GM12891 (cell line): ENCODE measurements at regions not wholly inside any gene's neighbourhood (a gene's known extent, or its start where the extent isn't known, plus 50 kb on each side); places are given as distances from the start of the nearest gene placed in this dataset.

ENCODE experiments used
- DNase-seq: peaks from one replicate; pipeline ENCODE4 v3.0.0; 2011; ENCODE audit warnings: low spot score; ENCODE audit not compliant: insufficient read length
- FAIRE-seq: peaks from 2 replicates; lab custom pipeline; 2011; peaks lifted over from hg19 to GRCh38; lab: Jason Lieb, UNC
- PAX5 ChIP-seq: IDR thresholded peaks from 2 replicates; pipeline ENCODE4 v1.6.1; 2011; ENCODE audit warnings: low read length, moderate library complexity, mild to moderate bottlenecking; ENCODE audit not compliant: insufficient read depth, severe bottlenecking
- POLR2A ChIP-seq: IDR thresholded peaks from 2 replicates; pipeline ENCODE4 v1.6.1; 2011; ENCODE audit warnings: low read depth, low read length, control low read depth
- POLR2AphosphoS5 ChIP-seq: IDR thresholded peaks from 2 replicates; pipeline ENCODE4 v1.6.1; 2011; ENCODE audit warnings: low read depth, low read length, control low read depth
- POU2F2 ChIP-seq: IDR thresholded peaks from 2 replicates; pipeline ENCODE4 v1.6.1; 2011; ENCODE audit warnings: low read depth, mild to moderate bottlenecking, control low read depth, low read length, moderate library complexity
- SPI1 ChIP-seq: IDR thresholded peaks from 2 replicates; pipeline ENCODE4 v1.6.1; 2011; ENCODE audit warnings: low read depth, low read length, control low read depth
- TAF1 ChIP-seq: IDR thresholded peaks from 2 replicates; pipeline ENCODE4 v1.6.1; 2011; ENCODE audit warnings: low read depth, low read length, control low read depth

DNA sequence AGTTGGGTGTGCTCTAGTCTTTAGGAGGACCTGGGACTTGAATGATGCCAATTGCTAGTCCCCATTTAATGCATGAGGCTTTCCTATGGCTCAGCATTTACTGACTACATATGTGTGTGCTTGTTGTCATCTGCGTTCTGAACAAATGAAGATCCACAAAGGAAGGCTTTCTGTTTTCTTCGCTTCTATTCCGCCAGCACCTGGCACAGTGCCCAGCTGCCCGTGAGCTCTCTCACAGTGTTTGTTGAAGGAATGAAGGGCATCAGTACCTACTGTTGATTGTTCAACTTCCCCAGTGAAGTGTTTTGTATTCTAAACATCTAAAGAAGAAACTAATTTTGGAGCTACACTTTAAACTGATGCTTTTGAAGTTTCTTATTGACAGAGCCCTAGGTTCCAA is 122.4 kb upstream of the LINC00305 start:
- no peak for TF ChIP-seq POU2F2
- TF ChIP-seq TAF1, result no peak
- TF ChIP-seq PAX5, result no peak
- no peak for TF ChIP-seq SPI1
- no peak for TF ChIP-seq POLR2AphosphoS5
- no peak for FAIRE-seq
- DNase-seq, result no peak

DNA sequence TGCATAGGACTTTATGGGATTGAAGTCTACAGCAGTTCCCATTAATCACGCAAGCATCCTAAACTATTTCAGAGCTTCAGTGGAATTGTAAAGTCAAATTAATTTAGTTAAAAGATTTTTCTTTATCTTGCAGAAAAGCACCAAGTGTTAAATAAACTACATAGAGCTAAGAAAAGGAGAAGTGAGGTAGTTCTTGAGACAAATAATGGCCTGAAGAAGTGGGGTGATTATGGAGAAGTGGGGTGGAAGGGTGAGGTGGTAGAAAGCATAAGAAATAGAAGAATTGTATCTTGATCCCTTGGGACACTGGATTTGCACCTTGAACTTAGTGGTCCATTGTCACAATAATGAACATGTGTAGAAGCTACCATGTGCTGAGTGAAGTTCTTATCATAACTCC is 121.7 kb upstream of the LINC00305 start:
- TF ChIP-seq TAF1 (no peak), POLR2AphosphoS5 (no peak)
- FAIRE-seq (no peak), DNase-seq (no peak)

- FAIRE-seq (no peak), DNase-seq (no peak)
- TF ChIP-seq TAF1 (no peak), SPI1 (no peak), POLR2AphosphoS5 (no peak)
Observed at GRCh38 chr18:64270121-64270520, 121.2 kb upstream of the LINC00305 start.

DNA sequence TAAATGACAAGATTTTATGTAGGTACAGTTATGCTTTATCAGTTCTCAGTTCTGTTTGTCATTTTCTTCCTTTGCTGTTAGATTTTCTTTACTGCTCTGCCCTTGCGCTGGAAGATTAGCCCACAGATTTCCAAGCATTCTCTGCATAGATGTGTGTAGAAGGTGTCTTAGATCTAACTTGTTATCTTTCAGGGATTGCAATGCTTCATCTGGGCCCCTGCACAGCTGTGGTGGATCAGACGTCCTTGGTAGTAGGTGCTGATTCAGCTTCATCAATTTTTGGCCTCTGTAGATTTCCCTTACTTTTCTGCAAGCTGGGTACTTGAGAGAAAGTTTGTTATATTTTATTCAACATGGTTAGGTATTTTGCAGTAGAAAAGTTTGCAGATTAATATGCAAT is 115.3 kb upstream of the LINC00305 start:
- DNase-seq (no peak), FAIRE-seq (no peak)
- TF ChIP-seq POLR2AphosphoS5 (no peak), POLR2A (no peak), TAF1 (no peak), PAX5 (no peak), SPI1 (no peak), POU2F2 (no peak)

DNA sequence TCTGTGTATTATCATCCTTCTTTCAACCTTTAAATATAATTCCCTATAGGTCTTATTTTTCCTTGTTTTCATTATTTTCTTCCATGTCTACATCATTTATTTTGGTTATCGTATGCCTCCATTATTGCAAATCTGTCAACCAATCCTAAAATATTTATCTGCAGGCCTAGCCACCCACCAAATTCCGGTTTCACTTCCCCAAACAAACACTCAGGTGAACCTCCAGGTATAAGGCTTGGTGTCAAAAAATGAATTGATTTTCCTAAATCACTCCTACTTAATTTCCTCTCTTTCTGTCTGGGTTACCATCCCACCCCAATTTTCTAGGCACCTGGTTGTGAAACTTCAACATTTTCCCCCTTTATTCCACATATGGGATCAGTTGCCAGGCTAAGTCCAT is 111.9 kb upstream of the LINC00305 start:
- TF ChIP-seq POLR2A (no peak), SPI1 (peak; percentile 76)
- FAIRE-seq (no peak), DNase-seq (no peak)

DNA sequence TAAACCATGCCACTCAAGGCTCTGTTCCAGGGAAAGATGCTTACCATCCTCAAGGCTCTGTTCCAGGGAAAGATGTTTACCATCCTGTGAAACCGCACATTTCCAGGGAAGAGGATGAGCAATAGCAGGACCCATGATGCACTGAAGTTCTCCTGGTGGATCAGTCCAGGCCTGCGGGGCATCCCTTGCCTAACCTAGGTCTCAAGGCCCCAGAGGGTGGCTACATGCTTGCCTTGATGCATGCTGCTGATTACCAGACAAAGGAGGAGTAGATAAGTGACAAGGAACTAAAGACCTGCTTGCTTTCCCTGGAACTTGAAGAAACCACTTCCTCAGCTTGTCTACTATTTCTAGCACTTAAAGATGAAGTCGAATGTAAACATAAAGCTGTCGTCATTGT is 111.0 kb upstream of the LINC00305 start:
- no peak for DNase-seq

DNA sequence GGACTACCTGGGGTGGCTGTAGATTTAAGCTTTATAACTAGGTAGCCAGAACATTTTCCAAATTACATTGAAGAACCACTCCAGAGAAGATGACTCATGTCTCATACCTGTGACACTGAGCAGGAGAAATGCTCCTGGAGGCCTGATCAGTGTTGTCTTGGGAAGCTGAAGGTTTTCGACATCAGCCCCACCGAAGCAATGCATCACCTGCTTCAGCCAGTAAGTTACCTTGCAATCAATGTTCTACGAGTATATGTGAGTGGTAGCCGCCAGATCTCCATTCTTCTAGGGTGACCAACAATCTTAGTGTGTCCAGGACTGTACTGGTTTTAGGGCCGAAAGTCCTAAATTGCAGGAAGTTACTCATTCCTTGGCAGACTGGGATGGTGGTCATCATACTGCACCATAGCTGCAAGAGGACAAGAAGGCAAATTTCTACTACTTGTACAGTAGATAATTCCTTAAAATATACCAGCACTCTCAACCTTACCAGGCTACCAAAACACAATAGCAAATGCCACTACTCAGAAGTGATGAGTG is 109.3 kb upstream of the LINC00305 start:
- TF ChIP-seq TAF1, result no peak
- TF ChIP-seq PAX5, result no peak
- TF ChIP-seq SPI1, result no peak
- no peak for TF ChIP-seq POLR2A
- no peak for FAIRE-seq
- no peak for DNase-seq

More for the DNA sequence above, 111.0 kb upstream of the LINC00305 start:
- FAIRE-seq, result no peak
- TF ChIP-seq POU2F2 (no peak), SPI1 (no peak), PAX5 (no peak), POLR2A (no peak), TAF1 (no peak), POLR2AphosphoS5 (no peak)

DNA sequence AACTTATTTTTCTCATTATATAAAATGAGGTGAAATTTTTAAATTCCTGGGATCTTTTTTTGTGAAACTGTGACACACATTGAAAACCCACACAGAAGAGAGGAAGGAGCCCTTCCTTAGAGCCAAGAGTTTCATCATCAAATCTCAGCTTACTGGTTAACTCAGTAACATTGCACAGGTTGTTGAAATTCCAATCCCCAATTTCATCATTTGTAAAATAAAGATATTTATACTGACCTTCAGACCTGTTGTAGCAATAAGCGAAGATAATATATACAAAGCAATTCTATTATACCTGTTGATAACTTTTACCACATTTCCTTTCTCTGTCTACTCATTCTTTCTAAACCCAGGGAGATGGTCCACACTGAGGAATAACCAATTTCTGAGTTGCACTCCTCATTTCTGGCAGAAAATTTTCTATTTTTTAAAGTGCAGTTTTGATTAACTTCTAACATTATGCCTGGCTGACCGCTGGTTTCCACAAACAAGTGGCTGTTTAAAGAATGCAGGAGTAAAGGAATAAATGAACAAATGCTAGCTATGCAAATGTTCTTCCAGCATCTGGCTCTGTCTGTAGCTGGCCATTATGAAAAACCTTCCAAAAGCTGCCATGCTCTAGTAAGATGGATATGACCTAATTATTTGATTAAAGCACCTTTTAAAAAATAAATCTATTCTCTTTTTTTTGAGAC is 105.7 kb upstream of the LINC00305 start:
- FAIRE-seq (no peak), DNase-seq (no peak)
- TF ChIP-seq POU2F2 (no peak), TAF1 (no peak), PAX5 (no peak), POLR2AphosphoS5 (no peak), POLR2A (no peak), SPI1 (no peak)

GRCh38 chr18:64253873-64254272 is 105.0 kb upstream of the LINC00305 start:
- DNase-seq (no peak), FAIRE-seq (no peak)
- TF ChIP-seq PAX5 (no peak), SPI1 (no peak), TAF1 (no peak), POU2F2 (no peak), POLR2AphosphoS5 (no peak), POLR2A (no peak)

DNA sequence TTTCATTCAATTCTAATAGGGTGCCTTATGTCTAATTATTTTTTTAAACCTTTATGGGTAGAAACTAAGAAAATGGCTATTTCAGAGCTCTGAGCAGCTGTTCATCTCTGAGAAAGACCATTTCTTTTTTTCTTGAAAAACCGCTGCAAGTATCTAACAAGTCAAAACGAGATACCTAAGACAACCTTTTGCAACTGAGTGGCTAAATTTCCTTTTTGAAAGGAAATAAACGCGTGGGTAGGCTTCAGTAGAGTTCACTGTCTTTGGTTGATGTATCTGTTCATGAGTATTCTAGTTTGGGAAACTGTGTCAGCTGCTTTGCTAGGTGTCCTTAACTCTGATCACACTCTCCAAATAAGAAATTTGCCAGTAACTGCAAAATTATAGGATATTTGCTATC is 104.3 kb upstream of the LINC00305 start:
- DNase-seq (no peak), FAIRE-seq (no peak)

GRCh38 chr18:64248836-64249235 is 99.9 kb upstream of the LINC00305 start:
- TF ChIP-seq PAX5, result no peak
- TF ChIP-seq POU2F2, result no peak
- TF ChIP-seq POLR2AphosphoS5, result no peak
- TF ChIP-seq TAF1, result no peak
- no peak for TF ChIP-seq SPI1
- DNase-seq, result no peak
- FAIRE-seq, result no peak

More for the DNA sequence above, 104.3 kb upstream of the LINC00305 start:
- TF ChIP-seq POU2F2 (no peak), PAX5 (no peak), POLR2AphosphoS5 (no peak), SPI1 (no peak), POLR2A (no peak), TAF1 (no peak)
